ENCODE measurements at regions not wholly inside any gene's neighbourhood (a gene's known extent, or its start where the extent isn't known, plus 50 kb on each side); places are given as distances from the start of the nearest gene placed in this dataset.

GRCh38 chr1:188584119-188584518 lies 1755.4 kb downstream of the PLA2G4A start:
- no peak for TF ChIP-seq POLR2A (IDR thresholded peaks at IDR 0.05; ENCODE audit: low read depth, low read length)
- no peak for TF ChIP-seq POLR2AphosphoS5 (IDR thresholded peaks at IDR 0.05; ENCODE audit: low read depth, low read length)

Measured in GM12892 (cell line).